ENCODE measurements at regions not wholly inside any gene's neighbourhood (a gene's known extent, or its start where the extent isn't known, plus 50 kb on each side); places are given as distances from the start of the nearest gene placed in this dataset.
"Not testable (repeated sequence)": the region's sequence is repeated elsewhere in the genome, so short reads cannot be mapped to it uniquely, and the experiment has no call there.

- DNase-seq (ENCODE audit: low read depth), result no peak
Observed at GRCh38 chr13:30065181-30065580, 214.8 kb upstream of the UBL3 start.

DNA sequence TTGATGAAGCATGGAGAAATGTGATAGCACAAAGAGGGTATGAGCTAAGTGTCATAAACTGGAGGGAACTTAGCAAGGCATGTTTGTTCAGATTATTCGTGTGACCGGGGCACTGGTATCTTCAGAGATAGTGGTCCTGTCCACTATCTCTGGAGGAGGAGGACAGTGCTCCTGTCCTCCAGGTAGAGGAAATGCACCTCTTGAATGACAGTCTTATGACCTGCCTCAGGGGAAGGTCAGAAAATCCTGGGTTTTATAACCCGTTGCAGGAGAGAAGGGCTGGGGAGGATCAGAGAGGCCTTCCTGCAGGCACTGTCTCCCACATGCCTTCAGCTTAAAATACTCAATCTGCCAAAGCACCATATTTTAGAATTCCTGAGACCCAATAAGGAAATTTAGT lies 213.5 kb upstream of the UBL3 start:
- DNase-seq (ENCODE audit: low read depth), result no peak

DNA sequence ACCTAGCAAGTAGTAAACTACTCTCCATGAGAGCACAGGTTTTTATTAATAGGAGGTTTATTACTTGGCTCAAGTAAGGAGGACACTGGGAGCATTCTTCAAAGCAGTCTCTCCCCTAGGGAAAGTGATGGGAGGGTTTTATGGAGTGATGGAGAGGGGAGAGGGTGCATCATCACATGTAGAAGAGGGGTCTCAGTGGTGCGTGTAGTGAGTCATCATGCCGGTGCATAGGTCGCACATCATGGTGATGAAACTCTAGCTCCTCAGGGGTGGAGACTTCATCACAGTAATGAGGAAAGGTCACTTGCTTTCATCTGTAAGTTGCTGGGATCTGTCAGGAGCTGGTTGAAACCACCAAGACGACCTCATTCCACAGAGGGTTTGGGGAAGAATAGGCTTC lies 210.8 kb upstream of the UBL3 start:
- DNase-seq (ENCODE audit: low read depth), result no peak

GRCh38 chr13:30058429-30058828 lies 208.0 kb upstream of the UBL3 start:
- DNase-seq (ENCODE audit: low read depth), result no peak

- not testable (repeated sequence) for DNase-seq (ENCODE audit: low read depth)
Observed at GRCh38 chr13:30054546-30054945, 204.1 kb upstream of the UBL3 start.

DNA sequence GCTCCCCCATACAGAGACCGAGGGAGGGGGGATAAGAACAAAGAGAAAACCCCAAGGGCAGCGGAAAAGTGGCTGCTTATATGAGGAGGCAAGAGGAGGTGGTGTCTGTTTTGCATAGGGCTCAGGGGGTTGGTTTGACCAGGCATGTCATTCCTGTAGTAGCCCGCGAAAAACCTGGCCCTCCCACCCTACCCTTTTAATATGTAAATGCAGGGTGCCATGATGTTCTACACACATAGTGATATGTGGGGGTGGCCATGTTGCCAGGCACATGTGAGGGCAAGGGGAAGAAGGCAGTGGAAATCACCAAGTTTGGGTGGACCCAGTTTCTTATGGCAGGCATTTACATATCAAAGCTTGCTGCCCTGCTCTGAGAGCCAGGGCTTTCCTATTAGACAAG lies 203.5 kb upstream of the UBL3 start:
- DNase-seq (ENCODE audit: low read depth), result no peak

DNA sequence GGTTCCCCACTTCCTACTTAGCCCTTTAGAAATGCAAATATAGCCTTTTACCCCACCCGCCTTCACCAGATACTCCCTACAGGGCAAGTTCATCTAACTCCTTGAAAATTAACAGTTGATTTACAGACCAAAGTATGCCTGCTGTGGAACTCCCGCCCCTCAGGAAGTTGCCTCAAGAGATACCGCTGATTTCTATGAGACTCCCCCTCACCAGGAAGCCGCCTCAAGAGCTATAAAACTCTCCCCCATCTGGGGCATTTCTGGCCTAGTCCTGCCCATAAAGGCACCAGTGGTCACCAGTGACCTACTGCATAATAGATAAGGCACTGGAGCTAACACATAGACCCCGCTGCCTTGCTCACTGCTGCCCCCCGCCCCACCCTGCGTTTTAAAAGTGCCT lies 201.7 kb upstream of the UBL3 start:
- DNase-seq (ENCODE audit: low read depth), result no peak

- no peak for DNase-seq (ENCODE audit: low read depth)
Observed at GRCh38 chr13:30051531-30052060, 201.2 kb upstream of the UBL3 start.

GRCh38 chr13:30049692-30050091 lies 199.3 kb upstream of the UBL3 start:
- DNase-seq (ENCODE audit: low read depth), result no peak

- DNase-seq (ENCODE audit: low read depth), result no peak
Observed at GRCh38 chr13:30047154-30047874, 196.9 kb upstream of the UBL3 start.

DNA sequence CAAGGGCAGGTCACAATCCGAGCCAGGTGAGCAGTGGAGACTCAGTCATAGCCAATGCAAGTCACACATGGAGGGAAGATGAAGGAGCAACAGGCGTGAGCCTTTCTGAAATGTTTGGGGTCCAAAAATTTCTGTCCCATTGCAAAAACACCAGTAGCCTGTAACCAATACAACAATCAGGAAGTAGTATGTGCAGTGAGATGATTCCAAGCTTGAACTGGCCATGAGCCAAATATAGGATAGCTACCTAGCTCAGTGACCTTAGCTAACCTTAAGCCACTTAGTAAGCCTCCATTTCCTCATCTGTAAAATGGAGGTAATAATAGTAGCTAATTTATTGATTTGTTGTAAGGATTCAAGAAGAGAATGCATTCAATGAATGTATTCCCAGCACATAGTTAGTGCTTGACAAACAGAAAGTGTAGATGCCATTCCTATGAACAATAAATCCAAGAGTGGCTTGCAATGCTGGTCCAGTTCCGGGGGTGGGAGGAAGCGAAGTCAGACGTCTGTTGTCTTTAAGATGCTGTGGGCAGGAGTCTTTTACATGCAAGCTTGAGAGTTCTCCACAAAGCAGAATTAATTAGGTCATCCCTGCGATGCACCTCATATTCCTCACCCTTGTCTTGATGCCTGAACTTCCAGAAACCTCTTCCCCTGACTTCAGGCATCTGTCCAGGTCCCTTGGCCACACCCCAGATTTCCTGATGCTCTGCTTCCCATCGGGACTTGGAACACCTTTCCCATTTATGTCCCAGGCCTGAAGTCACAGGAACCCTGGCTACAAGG lies 195.7 kb upstream of the UBL3 start:
- no peak for DNase-seq (ENCODE audit: low read depth)

DNA sequence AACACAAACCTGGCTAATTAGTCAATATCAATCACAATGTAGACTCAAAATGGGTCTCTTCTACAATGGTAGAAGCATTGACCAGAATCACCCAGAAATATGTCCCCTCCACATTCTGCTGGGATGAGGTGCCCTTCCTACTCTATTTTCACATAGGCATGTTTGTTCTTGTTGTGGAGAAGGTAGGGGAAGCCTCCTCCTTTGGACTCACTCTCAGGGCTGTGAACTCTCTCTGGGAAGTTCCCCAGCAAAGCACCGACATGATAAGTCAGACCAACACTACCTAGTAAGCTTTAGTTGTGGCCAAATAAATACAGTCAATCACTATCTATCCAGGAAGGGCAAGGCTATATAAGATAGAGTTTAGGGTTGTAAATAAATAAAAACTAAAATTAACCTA lies 194.5 kb upstream of the UBL3 start:
- DNase-seq (ENCODE audit: low read depth), result no peak

DNA sequence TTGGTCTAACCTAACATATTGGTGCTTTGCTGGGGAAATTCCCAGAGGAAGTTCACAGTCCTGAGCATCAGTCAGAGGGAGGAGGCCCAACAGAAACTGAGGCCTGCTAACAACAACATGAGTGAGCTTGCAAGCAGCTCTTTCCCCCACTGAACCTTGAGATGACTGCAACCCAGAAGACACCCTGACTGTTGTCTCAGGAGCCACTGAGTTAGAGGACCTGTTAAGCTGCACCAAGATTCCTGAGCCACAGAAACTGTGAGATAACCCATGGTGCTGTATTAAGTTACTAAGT lies 193.2 kb upstream of the UBL3 start:
- DNase-seq (ENCODE audit: low read depth), result no peak

GRCh38 chr13:30042891-30043630 lies 192.6 kb upstream of the UBL3 start:
- DNase-seq (ENCODE audit: low read depth), result no peak

- no peak for DNase-seq (ENCODE audit: low read depth)
Observed at GRCh38 chr13:30042272-30042671, 191.9 kb upstream of the UBL3 start.

DNA sequence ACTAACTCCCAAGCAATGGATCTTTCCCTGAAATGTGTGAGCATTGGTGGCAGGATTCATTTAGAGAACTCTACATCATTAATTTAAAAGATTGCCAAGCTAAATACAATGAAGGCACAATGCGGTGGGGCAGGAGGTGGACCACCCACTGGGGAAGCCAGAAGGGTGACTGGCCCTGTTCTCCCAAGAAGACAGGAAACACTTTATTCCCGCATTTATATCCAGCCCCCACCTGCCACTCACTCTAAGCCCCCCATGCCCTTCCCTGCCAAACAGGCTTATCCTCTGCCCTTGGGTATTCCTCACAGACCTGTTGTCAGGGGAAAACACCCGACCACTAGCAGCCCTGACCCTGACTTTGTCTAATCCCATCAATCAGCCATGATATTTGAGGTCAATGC lies 189.1 kb upstream of the UBL3 start:
- DNase-seq (ENCODE audit: low read depth), result no peak

DNA sequence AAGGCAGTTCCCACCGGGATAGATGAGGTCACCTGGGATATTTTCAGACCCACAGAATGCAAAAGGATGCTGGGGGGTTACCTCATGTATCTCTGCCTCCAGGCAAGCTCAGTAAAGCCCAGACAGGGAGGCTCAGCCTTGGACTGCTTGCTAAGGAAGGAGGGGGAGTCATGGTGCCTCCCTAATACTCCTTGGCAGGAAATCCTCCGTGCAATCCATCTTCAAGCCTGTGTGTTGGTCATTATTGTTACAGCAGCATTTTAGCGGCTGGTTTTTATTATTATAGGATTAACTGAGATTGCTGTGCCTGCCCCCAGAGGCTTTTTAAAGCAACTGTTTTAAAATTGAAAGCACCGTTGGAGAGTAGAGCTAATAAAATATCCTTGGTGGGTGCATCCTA lies 188.5 kb upstream of the UBL3 start:
- no peak for DNase-seq (ENCODE audit: low read depth)

DNA sequence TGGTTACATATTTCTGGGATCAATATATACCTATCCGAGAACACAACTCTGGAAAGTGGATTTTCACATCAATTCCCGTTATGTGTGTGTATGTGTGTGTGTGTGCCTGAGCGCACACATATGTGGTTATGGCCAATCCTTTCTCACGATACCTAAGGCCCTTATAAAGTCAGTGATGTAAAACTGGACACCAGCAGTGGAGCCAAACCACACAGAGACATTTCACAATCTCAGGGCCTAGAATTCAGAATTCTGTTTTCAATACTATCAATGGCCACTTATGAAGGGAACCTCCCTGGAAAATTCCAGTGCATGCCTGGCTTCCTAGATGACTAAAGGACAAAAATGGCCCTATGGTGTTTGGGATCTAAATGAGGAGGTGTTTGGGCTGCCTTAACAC lies 187.3 kb upstream of the UBL3 start:
- DNase-seq (ENCODE audit: low read depth), result no peak

GRCh38 chr13:30037306-30037705 lies 186.9 kb upstream of the UBL3 start:
- DNase-seq (ENCODE audit: low read depth), result no peak

GRCh38 chr13:30034458-30034795 lies 184.0 kb upstream of the UBL3 start:
- no peak for DNase-seq (ENCODE audit: low read depth)

- DNase-seq (ENCODE audit: low read depth), result no peak
Observed at GRCh38 chr13:30033681-30034457, 183.5 kb upstream of the UBL3 start.

GRCh38 chr13:30032263-30032662 lies 181.8 kb upstream of the UBL3 start:
- DNase-seq (ENCODE audit: low read depth), result no peak
